OCI-LY7 (cell line): ENCODE measurements at regions not wholly inside any gene's neighbourhood (a gene's known extent, or its start where the extent isn't known, plus 50 kb on each side); places are given as distances from the start of the nearest gene placed in this dataset.

Experiments
- BruUV-seq: library from RNA; stranded (reverse); fragments of 400-500 nt; replicated peaks from 2 replicates; lab custom pipeline; 2021; lab: Mats Ljungman, UMichigan
- CTCF ChIA-PET: fragments of 300-600 bp; sonication (Branson Sonifier 250); formaldehyde crosslinking; loops from one replicate; lab custom pipeline; 2022; ENCODE audit warnings: antibody characterized with exemption; ENCODE audit not compliant: unreplicated experiment; lab: Charles Lee
- POLR2A ChIA-PET: fragments of 300-600 bp; sonication (Branson Sonifier 250); formaldehyde crosslinking; loops from one replicate; lab custom pipeline; 2022; ENCODE audit warnings: antibody characterized with exemption; lab: Charles Lee
- DNase-seq: peaks from one replicate; pipeline ENCODE4 v3.0.0-alpha.2; 2015; ENCODE audit warnings: low spot score
- H2AFZ ChIP-seq: fragments of 200-600 bp; sonication (generic), shearing (Covaris generic); 2 replicates; pipeline ENCODE4 v1.6.1; 2014; ENCODE audit warnings: mild to moderate bottlenecking, antibody characterized with exemption, low read length, moderate library complexity
- H3K27ac ChIP-seq: fragments of 200-600 bp; sonication (generic); 2 replicates; pipeline ENCODE4 v1.5.1; 2014; ENCODE audit warnings: mixed run types, low read depth, mild to moderate bottlenecking, moderate library complexity, low read length, inconsistent platforms; ENCODE audit not compliant: poor library complexity, severe bottlenecking
- H3K36me3 ChIP-seq: fragments of 200-600 bp; sonication (generic); 2 replicates; pipeline ENCODE4 v1.6.1; 2014; ENCODE audit warnings: mild to moderate bottlenecking, antibody characterized with exemption, low read length, moderate library complexity, mixed read lengths; ENCODE audit not compliant: insufficient read depth
- H3K4me1 ChIP-seq: fragments of 200-600 bp; sonication (generic); 2 replicates; pipeline ENCODE4 v1.5.1; 2014; ENCODE audit warnings: mild to moderate bottlenecking, low read length; ENCODE audit not compliant: insufficient read depth, poor library complexity, severe bottlenecking
- H3K4me2 ChIP-seq: fragments of 200-600 bp; sonication (generic); 2 replicates; pipeline ENCODE4 v1.6.1; 2014; ENCODE audit warnings: mild to moderate bottlenecking, low read length
- H3K4me3 ChIP-seq: fragments of 200-600 bp; sonication (generic); 2 replicates; pipeline ENCODE4 v1.5.1; 2014; ENCODE audit warnings: mild to moderate bottlenecking, low read depth, low read length; ENCODE audit not compliant: poor library complexity, severe bottlenecking
- H3K79me2 ChIP-seq: fragments of 200-600 bp; sonication (generic); 2 replicates; pipeline ENCODE4 v1.6.1; 2016; ENCODE audit warnings: low read depth, mild to moderate bottlenecking, low read length, moderate library complexity, mixed read lengths; ENCODE audit not compliant: insufficient read depth
- H3K9me2 ChIP-seq: fragments of 200-600 bp; sonication (generic); 2 replicates; pipeline ENCODE4 v1.6.1; 2016; ENCODE audit warnings: mild to moderate bottlenecking, low read length, mixed read lengths; ENCODE audit not compliant: insufficient read depth
- H3K9me3 ChIP-seq: fragments of 200-600 bp; sonication (generic); 2 replicates; pipeline ENCODE4 v1.6.1; 2014; ENCODE audit warnings: mild to moderate bottlenecking, mixed run types, low read length, mixed read lengths
- H4K20me1 ChIP-seq: fragments of 200-600 bp; sonication (generic); 2 replicates; pipeline ENCODE4 v1.6.1; 2014; ENCODE audit warnings: mild to moderate bottlenecking, antibody characterized with exemption, low read length, moderate library complexity, mixed read lengths; ENCODE audit not compliant: insufficient read depth
- EZH2phosphoT487 ChIP-seq: fragments of 200-600 bp; sonication (generic); IDR thresholded peaks from 2 replicates; pipeline ENCODE4 v1.6.1; 2018; ENCODE audit warnings: low read depth, borderline replicate concordance, mild to moderate bottlenecking, mixed run types, antibody characterized with exemption, low read length, moderate library complexity, mixed read lengths
- intact Hi-C: fragments of 100-400 bp; cut with micrococcal nuclease; formaldehyde crosslinking; loops from one replicate; pipeline ENCODE4 v1.10.0; 2022; ENCODE audit not compliant: unreplicated experiment
- TF ChIP-seq, protein P1 (sequence below): fragments of 200-600 bp; sonication (generic); conservative IDR thresholded peaks from 2 replicates; pipeline ENCODE4 v1.5.1; 2014; ENCODE audit warnings: mild to moderate bottlenecking, antibody characterized with exemption, low read length, moderate library complexity, mixed read lengths

DNA sequence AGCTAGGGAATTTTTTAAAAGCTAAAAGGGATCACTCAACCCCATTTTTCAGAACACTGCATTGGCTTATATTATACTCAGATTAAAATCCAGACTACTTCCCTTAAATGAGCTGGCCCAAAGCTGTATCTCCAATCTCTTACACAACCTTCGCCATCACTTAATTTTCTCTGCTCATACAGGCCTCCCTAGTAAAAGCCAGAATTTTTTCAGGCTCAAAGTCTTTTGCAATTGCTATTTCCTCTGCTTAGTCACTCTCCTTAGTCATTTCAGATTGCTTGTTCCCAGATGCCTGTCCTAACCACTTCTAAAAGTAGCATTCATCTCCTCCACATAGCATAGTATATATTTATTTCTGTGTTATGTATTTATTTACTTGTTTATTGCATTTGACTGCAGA, 1587.9 kb upstream of the ADGRL3 start:
- Histone ChIP-seq H3K36me3 (no peaks in the 10 kb centered on the region), H3K9me2 (no peaks in the 10 kb centered on the region), H2AFZ (no peak overlapping the region), H3K4me2 (no peak overlapping the region), H3K27ac (no peak overlapping the region), H4K20me1 (no peaks in the 10 kb centered on the region), H3K4me3 (no peak overlapping the region), H3K9me3 (no peaks in the 10 kb centered on the region), H3K4me1 (no peaks in the 10 kb centered on the region), H3K79me2 (no peaks in the 10 kb centered on the region)
- DNase-seq = no peak
- ChIA-PET POLR2A (no interaction called here), CTCF (no interaction called here)
- no TSS peak for BruUV-seq
- TF ChIP-seq, protein P1, sequence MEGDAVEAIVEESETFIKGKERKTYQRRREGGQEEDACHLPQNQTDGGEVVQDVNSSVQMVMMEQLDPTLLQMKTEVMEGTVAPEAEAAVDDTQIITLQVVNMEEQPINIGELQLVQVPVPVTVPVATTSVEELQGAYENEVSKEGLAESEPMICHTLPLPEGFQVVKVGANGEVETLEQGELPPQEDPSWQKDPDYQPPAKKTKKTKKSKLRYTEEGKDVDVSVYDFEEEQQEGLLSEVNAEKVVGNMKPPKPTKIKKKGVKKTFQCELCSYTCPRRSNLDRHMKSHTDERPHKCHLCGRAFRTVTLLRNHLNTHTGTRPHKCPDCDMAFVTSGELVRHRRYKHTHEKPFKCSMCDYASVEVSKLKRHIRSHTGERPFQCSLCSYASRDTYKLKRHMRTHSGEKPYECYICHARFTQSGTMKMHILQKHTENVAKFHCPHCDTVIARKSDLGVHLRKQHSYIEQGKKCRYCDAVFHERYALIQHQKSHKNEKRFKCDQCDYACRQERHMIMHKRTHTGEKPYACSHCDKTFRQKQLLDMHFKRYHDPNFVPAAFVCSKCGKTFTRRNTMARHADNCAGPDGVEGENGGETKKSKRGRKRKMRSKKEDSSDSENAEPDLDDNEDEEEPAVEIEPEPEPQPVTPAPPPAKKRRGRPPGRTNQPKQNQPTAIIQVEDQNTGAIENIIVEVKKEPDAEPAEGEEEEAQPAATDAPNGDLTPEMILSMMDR = no peak
- no peak for TF ChIP-seq EZH2phosphoT487
- intact Hi-C loops = no loop called here

GRCh38 chr4:59615316-59615715, 1584.8 kb upstream of the ADGRL3 start:
- H2AFZ ChIP-seq = no peak overlapping the region
- no peak for TF ChIP-seq EZH2phosphoT487
- TF ChIP-seq, protein P1 = no peak
- BruUV-seq = no TSS peak
- H3K9me3 ChIP-seq = no peaks in the 10 kb centered on the region
- CTCF ChIA-PET = no interaction called here
- H3K9me2 ChIP-seq = no peaks in the 10 kb centered on the region
- intact Hi-C loops = no loop called here
- no peak overlapping the region for H3K27ac ChIP-seq
- POLR2A ChIA-PET = interaction anchor here (0.6 to 0.9 kb wide), 2 partner anchors 12 to 104 kb away, joined by 3 read pairs; no protein-coding TSS in a partner anchor
- H3K36me3 ChIP-seq = no peaks in the 10 kb centered on the region
- DNase-seq = no peak
- no peaks in the 10 kb centered on the region for H3K4me1 ChIP-seq
- H3K4me2 ChIP-seq = no peak overlapping the region
- no peaks in the 10 kb centered on the region for H3K79me2 ChIP-seq
- no peaks in the 10 kb centered on the region for H4K20me1 ChIP-seq
- no peak overlapping the region for H3K4me3 ChIP-seq

- H3K9me3 ChIP-seq = no peaks in the 10 kb centered on the region
- POLR2A ChIA-PET = no interaction called here
- H3K79me2 ChIP-seq = no peaks in the 10 kb centered on the region
- intact Hi-C loops = no loop called here
- no peaks in the 10 kb centered on the region for H3K36me3 ChIP-seq
- no peaks in the 10 kb centered on the region for H3K9me2 ChIP-seq
- no peaks in the 10 kb centered on the region for H4K20me1 ChIP-seq
- no TSS peak for BruUV-seq
- no peaks in the 10 kb centered on the region for H3K4me1 ChIP-seq
- no peak overlapping the region for H2AFZ ChIP-seq
- DNase-seq = no peak
- H3K4me3 ChIP-seq = no peak overlapping the region
- H3K4me2 ChIP-seq = no peak overlapping the region
- no peak for TF ChIP-seq EZH2phosphoT487
- TF ChIP-seq, protein P1 = no peak
- CTCF ChIA-PET = no interaction called here
- no peak overlapping the region for H3K27ac ChIP-seq
Observed at GRCh38 chr4:59629348-59629747, 1570.8 kb upstream of the ADGRL3 start.
